T-cell (primary cell): ENCODE measurements at regions not wholly inside any gene's neighbourhood (a gene's known extent, or its start where the extent isn't known, plus 50 kb on each side); places are given as distances from the start of the nearest gene placed in this dataset.

Source experiments
- ATAC-seq, 4 experiments: fragments of 200-7000 bp in 3 of 4; fragments of 150-1000 bp in 1 of 4; cut with Tn5 transposase; replicated peaks in 1 of 4; 1 replicate in 3 of 4; 2 replicates in 1 of 4; pipeline ENCODE4 v1.10.0; 2021; ENCODE audit warnings: moderate library complexity in 3 of 4, mild to moderate bottlenecking in 2 of 4, moderate number of reproducible peaks in 1 of 4
- CTCF ChIA-PET, 2 donors: fragments of 300-600 bp; sonication (Branson Sonifier 250); formaldehyde crosslinking; loops; one replicate each; lab custom pipeline; 2022; ENCODE audit warnings: antibody characterized with exemption in 2 of 2; lab: Charles Lee
- POLR2A ChIA-PET, 2 donors: fragments of 300-600 bp; sonication (Branson Sonifier 250); formaldehyde crosslinking; loops; one replicate each; lab custom pipeline; 2022; ENCODE audit warnings: antibody characterized with exemption in 2 of 2; lab: Charles Lee
- DNase-seq, 35 experiments: peaks; one replicate each; pipeline versions ENCODE4 v3.0.0 to v3.0.0-alpha.2; 2013 to 2023
- H3K27ac ChIP-seq: one replicate; pipeline ENCODE4 v1.5.1; 2013; ENCODE audit warnings: low read length
- H3K27me3 ChIP-seq, 2 experiments: replicated peaks in 1 of 2; 1 replicate in 1 of 2; 2 replicates in 1 of 2; pipeline versions ENCODE4 v1.6.1 to v1.7.0; 2013; ENCODE audit warnings: low read length in 1 of 2, mixed read lengths in 1 of 2; ENCODE audit not compliant: control insufficient read depth in 2 of 2, insufficient read depth in 2 of 2; ENCODE audit errors: extremely low read depth in 1 of 2
- H3K36me3 ChIP-seq, 2 donors: 1 replicate in 1 of 2; 2 replicates in 1 of 2; pipeline versions ENCODE4 v1.6.1 to v1.7.0; 2013; ENCODE audit warnings: low read length in 1 of 2; ENCODE audit not compliant: control insufficient read depth in 2 of 2, insufficient read depth in 1 of 2; ENCODE audit errors: extremely low read depth in 1 of 2
- H3K4me1 ChIP-seq, 2 experiments: 1 replicate in 1 of 2; 2 replicates in 1 of 2; pipeline versions ENCODE4 v1.6.1 to v1.7.0; 2013; ENCODE audit warnings: low read length in 2 of 2, mixed read lengths in 1 of 2; ENCODE audit not compliant: insufficient read depth in 2 of 2, control insufficient read depth in 1 of 2; ENCODE audit errors: extremely low read depth in 1 of 2
- H3K4me3 ChIP-seq, 2 donors: 1 replicate in 1 of 2; 2 replicates in 1 of 2; pipeline versions ENCODE4 v1.5.1 to v1.7.0; 2013; ENCODE audit warnings: mild to moderate bottlenecking in 2 of 2, low read length in 1 of 2, moderate library complexity in 1 of 2; ENCODE audit not compliant: control insufficient read depth in 1 of 2; ENCODE audit errors: extremely low read depth in 1 of 2
- H3K9me3 ChIP-seq: 2 replicates; pipeline ENCODE4 v1.7.0; 2013
- H3K27ac Mint-ChIP-seq, 2 donors: one replicate each; pipeline ENCODE4 v1.8.0; 2020 to 2021; ENCODE audit warnings: mild to moderate bottlenecking in 2 of 2, mixed read lengths in 2 of 2
- H3K27me3 Mint-ChIP-seq, 2 donors: one replicate each; pipeline ENCODE4 v1.8.0; 2021 to 2022; ENCODE audit warnings: mixed read lengths in 2 of 2
- H3K36me3 Mint-ChIP-seq: one replicate; pipeline ENCODE4 v1.8.0; 2021; ENCODE audit warnings: mixed read lengths
- H3K4me1 Mint-ChIP-seq, 3 donors: one replicate each; pipeline ENCODE4 v1.8.0; 2020 to 2022; ENCODE audit warnings: mixed read lengths in 3 of 3, mild to moderate bottlenecking in 1 of 3
- H3K4me3 Mint-ChIP-seq, 3 donors: one replicate each; pipeline ENCODE4 v1.8.0; 2020 to 2022; ENCODE audit warnings: mild to moderate bottlenecking in 3 of 3, mixed read lengths in 3 of 3, moderate library complexity in 3 of 3
- H3K9me3 Mint-ChIP-seq, 3 donors: one replicate each; pipeline ENCODE4 v1.8.0; 2020 to 2022; ENCODE audit warnings: mixed read lengths in 3 of 3
- WGBS: methylation state at CpG from one replicate; pipeline ENCODE4 v1.1.5; 2013; ENCODE audit warnings: missing lambda C conversion rate; ENCODE audit not compliant: insufficient coverage; 5-methylcytosine and 5-hydroxymethylcytosine counted together

- no peak overlapping the region for H3K4me3 ChIP-seq
- Mint-ChIP-seq H3K36me3 (no peaks in the 10 kb centered on the region), H3K4me1 (no peaks in the 10 kb centered on the region), H3K9me3 (no peaks in the 10 kb centered on the region), H3K27ac (no peak overlapping the region), H3K4me3 (no peak overlapping the region), H3K27me3 (no peaks in the 10 kb centered on the region)
- ATAC-seq (no peak), DNase-seq (no peak)
- ChIA-PET CTCF (no interaction called here), POLR2A (no interaction called here)
- H3K27ac ChIP-seq, result no peak overlapping the region
- no peaks in the 10 kb centered on the region for H3K27me3 ChIP-seq
- H3K36me3 ChIP-seq, result no peaks in the 10 kb centered on the region
- H3K9me3 ChIP-seq, result no peaks in the 10 kb centered on the region
- H3K4me1 ChIP-seq, result no peaks in the 10 kb centered on the region
- no CpG with 5 or more reads among the region's 3 CpGs for WGBS
Observed at GRCh38 chr15:96599268-96599667, 268.8 kb downstream of the NR2F2 start.

- H3K27me3 Mint-ChIP-seq, result no peaks in the 10 kb centered on the region
Observed at GRCh38 chr15:96600350-96600749, 269.9 kb downstream of the NR2F2 start.

GRCh38 chr15:96606617-96607016 lies 276.1 kb downstream of the NR2F2 start:
- CTCF ChIA-PET, result no interaction called here
- Mint-ChIP-seq H3K9me3 (no peaks in the 10 kb centered on the region), H3K27ac (no peak overlapping the region), H3K36me3 (no peaks in the 10 kb centered on the region), H3K4me3 (no peak overlapping the region), H3K4me1 (no peaks in the 10 kb centered on the region), H3K27me3 (no peaks in the 10 kb centered on the region)
- ATAC-seq, result no peak
- Histone ChIP-seq H3K36me3 (no peaks in the 10 kb centered on the region), H3K4me1 (no peaks in the 10 kb centered on the region), H3K4me3 (no peak overlapping the region), H3K9me3 (no peaks in the 10 kb centered on the region), H3K27me3 (no peaks in the 10 kb centered on the region), H3K27ac (no peak overlapping the region)
- POLR2A ChIA-PET, result interaction anchor here in 1 of 2 donors (0.5 kb wide), 1 partner anchor 131 kb away, joined by 3 read pairs; no protein-coding TSS in a partner anchor
- 100% methylated on average over 1 of the region's 6 CpGs for WGBS
- DNase-seq, result no peak

More at GRCh38 chr15:96600350-96600749, 269.9 kb downstream of the NR2F2 start:
- H3K4me1 ChIP-seq, result no peaks in the 10 kb centered on the region
- no peak for DNase-seq
- ATAC-seq, result no peak
- no peaks in the 10 kb centered on the region for H3K4me1 Mint-ChIP-seq
- no peaks in the 10 kb centered on the region for H3K9me3 ChIP-seq
- no peak overlapping the region for H3K27ac ChIP-seq
- H3K4me3 ChIP-seq, result no peak overlapping the region
- H3K27ac Mint-ChIP-seq, result no peak overlapping the region
- H3K9me3 Mint-ChIP-seq, result no peaks in the 10 kb centered on the region
- H3K4me3 Mint-ChIP-seq, result no peak overlapping the region
- H3K36me3 ChIP-seq, result no peaks in the 10 kb centered on the region
- no peaks in the 10 kb centered on the region for H3K27me3 ChIP-seq
- ChIA-PET CTCF (no interaction called here), POLR2A (no interaction called here)
- H3K36me3 Mint-ChIP-seq, result no peaks in the 10 kb centered on the region
- no CpG with 5 or more reads among the region's 4 CpGs for WGBS

GRCh38 chr15:96610757-96611156 lies 280.3 kb downstream of the NR2F2 start:
- Mint-ChIP-seq H3K27me3 (peaks cover 0 to 4% of the 10 kb centered on the region in 2 donors), H3K4me3 (no peak overlapping the region), H3K27ac (no peak overlapping the region), H3K36me3 (no peaks in the 10 kb centered on the region), H3K9me3 (peaks cover 7 to 14% (median 7%) of the 10 kb centered on the region in 3 donors), H3K4me1 (no peaks in the 10 kb centered on the region)
- no peaks in the 10 kb centered on the region for H3K36me3 ChIP-seq
- no peak overlapping the region for H3K4me3 ChIP-seq
- no peak for ATAC-seq
- no peaks in the 10 kb centered on the region for H3K9me3 ChIP-seq
- ChIA-PET POLR2A (no interaction called here), CTCF (no interaction called here)
- no peaks in the 10 kb centered on the region for H3K4me1 ChIP-seq
- no peak overlapping the region for H3K27ac ChIP-seq
- no peaks in the 10 kb centered on the region for H3K27me3 ChIP-seq
- no CpG with 5 or more reads among the region's 3 CpGs for WGBS
- DNase-seq, result no peak

- H3K4me3 Mint-ChIP-seq, result no peak overlapping the region
- H3K36me3 ChIP-seq, result no peaks in the 10 kb centered on the region
- H3K36me3 Mint-ChIP-seq, result no peaks in the 10 kb centered on the region
- no peaks in the 10 kb centered on the region for H3K4me1 ChIP-seq
- ChIA-PET CTCF (interaction anchor here in 1 of 2 donors (0.6 kb wide), 1 partner anchor 284 kb away, joined by 4 read pairs; no protein-coding TSS in a partner anchor), POLR2A (no interaction called here)
- no peak for DNase-seq
- no peak for ATAC-seq
- no peaks in the 10 kb centered on the region for H3K27me3 ChIP-seq
- H3K9me3 ChIP-seq, result no peaks in the 10 kb centered on the region
- H3K9me3 Mint-ChIP-seq, result peaks cover 7 to 20% (median 7%) of the 10 kb centered on the region in 3 donors
- peaks cover 0 to 4% of the 10 kb centered on the region in 2 donors for H3K27me3 Mint-ChIP-seq
- no peak overlapping the region for H3K27ac Mint-ChIP-seq
- no peaks in the 10 kb centered on the region for H3K4me1 Mint-ChIP-seq
- no CpG with 5 or more reads among the region's 1 CpG for WGBS
- no peak overlapping the region for H3K27ac ChIP-seq
- H3K4me3 ChIP-seq, result no peak overlapping the region
Observed at GRCh38 chr15:96612917-96613316, 282.4 kb downstream of the NR2F2 start.

- CTCF ChIA-PET, result no interaction called here
Observed at GRCh38 chr15:96619174-96619573, 288.7 kb downstream of the NR2F2 start.

GRCh38 chr15:96622714-96623113 lies 292.2 kb downstream of the NR2F2 start:
- Mint-ChIP-seq H3K4me1 (no peaks in the 10 kb centered on the region), H3K4me3 (no peak overlapping the region), H3K36me3 (no peaks in the 10 kb centered on the region), H3K27ac (no peak overlapping the region), H3K27me3 (no peaks in the 10 kb centered on the region), H3K9me3 (no peaks in the 10 kb centered on the region)
- no peaks in the 10 kb centered on the region for H3K36me3 ChIP-seq
- no peak for ATAC-seq
- 75% methylated on average over 2 of the region's 6 CpGs for WGBS
- ChIA-PET POLR2A (no interaction called here), CTCF (no interaction called here)
- H3K4me1 ChIP-seq, result no peaks in the 10 kb centered on the region
- no peaks in the 10 kb centered on the region for H3K9me3 ChIP-seq
- H3K27me3 ChIP-seq, result no peaks in the 10 kb centered on the region
- H3K27ac ChIP-seq, result no peak overlapping the region
- no peak for DNase-seq
- no peak overlapping the region for H3K4me3 ChIP-seq

More at GRCh38 chr15:96619174-96619573, 288.7 kb downstream of the NR2F2 start:
- DNase-seq, result no peak
- Histone ChIP-seq H3K27ac (no peak overlapping the region), H3K4me3 (no peak overlapping the region), H3K36me3 (no peaks in the 10 kb centered on the region), H3K9me3 (no peaks in the 10 kb centered on the region), H3K27me3 (no peaks in the 10 kb centered on the region), H3K4me1 (no peaks in the 10 kb centered on the region)
- POLR2A ChIA-PET, result no interaction called here
- WGBS, result 26% methylated on average over 5 of the region's 6 CpGs
- Mint-ChIP-seq H3K36me3 (no peaks in the 10 kb centered on the region), H3K27ac (no peak overlapping the region), H3K4me1 (no peaks in the 10 kb centered on the region), H3K4me3 (no peak overlapping the region), H3K27me3 (no peaks in the 10 kb centered on the region), H3K9me3 (peaks cover 0 to 6% (median 0%) of the 10 kb centered on the region in 3 donors)
- ATAC-seq, result no peak
